ENCODE measurements at regions not wholly inside any gene's neighbourhood (a gene's known extent, or its start where the extent isn't known, plus 50 kb on each side); places are given as distances from the start of the nearest gene placed in this dataset.

GRCh38 chr15:81977464-81977863 is 68.4 kb downstream of the MEX3B start:
- no peaks in the 10 kb centered on the region for H4K20me1 ChIP-seq (ENCODE audit: insufficient read depth, poor library complexity, severe bottlenecking)
- H3K36me3 ChIP-seq (replicated peaks; ENCODE audit: insufficient read depth, low read depth), result no peaks in the 10 kb centered on the region
- 93% methylated on average over 1 of the region's 1 CpG for WGBS (ENCODE audit: low lambda C conversion rate, missing lambda C conversion rate)
- H3K4me2 ChIP-seq, result no peak overlapping the region
- H2AFZ ChIP-seq, result no peak overlapping the region
- H3K4me1 ChIP-seq (ENCODE audit: insufficient read depth), result no peaks in the 10 kb centered on the region
- no peaks in the 10 kb centered on the region for H3K9me2 ChIP-seq (replicated peaks; ENCODE audit: insufficient read depth)
- DNase-seq (ENCODE audit: low spot score), result no peak
- no peak overlapping the region for H3K27ac ChIP-seq
- H3K9me3 ChIP-seq (ENCODE audit: low read depth), result no peaks in the 10 kb centered on the region
- no peak overlapping the region for H3K4me3 ChIP-seq
- no peaks in the 10 kb centered on the region for H3K79me2 ChIP-seq
- H3K27me3 ChIP-seq, result no peaks in the 10 kb centered on the region
- no peak for TF ChIP-seq EZH2phosphoT487 (IDR thresholded peaks at IDR 0.05; ENCODE audit: low read depth, severe bottlenecking, unreplicated experiment)
- no peak for TF ChIP-seq CTCF (IDR thresholded peaks at IDR 0.05; ENCODE audit: poor library complexity)
- no peak for TF ChIP-seq EZH2 (IDR thresholded peaks at IDR 0.05; ENCODE audit: borderline replicate concordance)

- H3K4me1 ChIP-seq (ENCODE audit: insufficient read depth), result no peaks in the 10 kb centered on the region
- no peak overlapping the region for H3K4me3 ChIP-seq
- no peaks in the 10 kb centered on the region for H3K79me2 ChIP-seq
- H3K9me3 ChIP-seq (ENCODE audit: low read depth), result no peaks in the 10 kb centered on the region
- no peaks in the 10 kb centered on the region for H3K9me2 ChIP-seq (replicated peaks; ENCODE audit: insufficient read depth)
- no peak overlapping the region for H2AFZ ChIP-seq
- no peaks in the 10 kb centered on the region for H3K27me3 ChIP-seq
- no peaks in the 10 kb centered on the region for H4K20me1 ChIP-seq (ENCODE audit: insufficient read depth, poor library complexity, severe bottlenecking)
- TF ChIP-seq EZH2 (IDR thresholded peaks at IDR 0.05; ENCODE audit: borderline replicate concordance) (no peak), EZH2phosphoT487 (IDR thresholded peaks at IDR 0.05; ENCODE audit: low read depth, severe bottlenecking, unreplicated experiment) (no peak), CTCF (IDR thresholded peaks at IDR 0.05; ENCODE audit: poor library complexity) (no peak)
- DNase-seq (ENCODE audit: low spot score), result no peak
- no peaks in the 10 kb centered on the region for H3K36me3 ChIP-seq (replicated peaks; ENCODE audit: insufficient read depth, low read depth)
- H3K4me2 ChIP-seq, result no peak overlapping the region
- no peak overlapping the region for H3K27ac ChIP-seq
- 89% methylated on average over 2 of the region's 2 CpGs for WGBS (ENCODE audit: low lambda C conversion rate, missing lambda C conversion rate)
Observed at GRCh38 chr15:81968691-81969090, 77.1 kb downstream of the MEX3B start.

- 40% methylated on average over 3 of the region's 3 CpGs for WGBS (ENCODE audit: low lambda C conversion rate, missing lambda C conversion rate)
- Histone ChIP-seq H3K4me1 (ENCODE audit: insufficient read depth) (no peaks in the 10 kb centered on the region), H3K9me2 (replicated peaks; ENCODE audit: insufficient read depth) (no peaks in the 10 kb centered on the region), H3K27ac (no peak overlapping the region), H3K4me3 (no peak overlapping the region), H3K36me3 (replicated peaks; ENCODE audit: insufficient read depth, low read depth) (no peaks in the 10 kb centered on the region), H4K20me1 (ENCODE audit: insufficient read depth, poor library complexity, severe bottlenecking) (no peaks in the 10 kb centered on the region), H2AFZ (no peak overlapping the region), H3K4me2 (no peak overlapping the region), H3K9me3 (ENCODE audit: low read depth) (no peaks in the 10 kb centered on the region), H3K79me2 (no peaks in the 10 kb centered on the region), H3K27me3 (no peaks in the 10 kb centered on the region)
- no peak for DNase-seq (ENCODE audit: low spot score)
- TF ChIP-seq EZH2phosphoT487 (IDR thresholded peaks at IDR 0.05; ENCODE audit: low read depth, severe bottlenecking, unreplicated experiment) (no peak), EZH2 (IDR thresholded peaks at IDR 0.05; ENCODE audit: borderline replicate concordance) (no peak), CTCF (IDR thresholded peaks at IDR 0.05; ENCODE audit: poor library complexity) (no peak)
Observed at GRCh38 chr15:81966631-81967030, 79.2 kb downstream of the MEX3B start.

GRCh38 chr15:81962482-81962881 is 83.3 kb downstream of the MEX3B start:
- Histone ChIP-seq H3K27me3 (no peaks in the 10 kb centered on the region), H3K27ac (no peak overlapping the region), H3K9me3 (ENCODE audit: low read depth) (no peaks in the 10 kb centered on the region), H2AFZ (no peak overlapping the region), H3K79me2 (no peaks in the 10 kb centered on the region), H3K9me2 (replicated peaks; ENCODE audit: insufficient read depth) (no peaks in the 10 kb centered on the region), H3K36me3 (replicated peaks; ENCODE audit: insufficient read depth, low read depth) (no peaks in the 10 kb centered on the region), H3K4me1 (ENCODE audit: insufficient read depth) (no peaks in the 10 kb centered on the region), H4K20me1 (ENCODE audit: insufficient read depth, poor library complexity, severe bottlenecking) (no peaks in the 10 kb centered on the region), H3K4me3 (no peak overlapping the region), H3K4me2 (no peak overlapping the region)
- DNase-seq (ENCODE audit: low spot score), result no peak
- no peak for TF ChIP-seq EZH2 (IDR thresholded peaks at IDR 0.05; ENCODE audit: borderline replicate concordance)
- TF ChIP-seq EZH2phosphoT487 (IDR thresholded peaks at IDR 0.05; ENCODE audit: low read depth, severe bottlenecking, unreplicated experiment), result no peak
- no peak for TF ChIP-seq CTCF (IDR thresholded peaks at IDR 0.05; ENCODE audit: poor library complexity)

All from hepatocyte (in vitro differentiated cells).